Keratinocyte (primary cell): ENCODE measurements at regions not wholly inside any gene's neighbourhood (a gene's known extent, or its start where the extent isn't known, plus 50 kb on each side); places are given as distances from the start of the nearest gene placed in this dataset.

Experiments used
- CTCF ChIP-seq, 3 experiments: IDR thresholded peaks in 1 of 3; conservative IDR thresholded peaks in 1 of 3; optimal IDR thresholded peaks in 1 of 3; 2 replicates in 2 of 3; 3 replicates in 1 of 3; pipeline versions ENCODE3 to v1.5.1; 2011; ENCODE audit warnings: low read length in 3 of 3, mild to moderate bottlenecking in 3 of 3, moderate library complexity in 2 of 3, control low read depth in 1 of 3, inconsistent platforms in 1 of 3; ENCODE audit not compliant: insufficient read depth in 2 of 3; ENCODE audit errors: extremely low read depth in 1 of 3
- EZH2 ChIP-seq: IDR thresholded peaks from one replicate; pipeline ENCODE4 v1.6.1; 2012; ENCODE audit warnings: inconsistent platforms, mild to moderate bottlenecking, low read length, moderate library complexity

- TF ChIP-seq CTCF (optimal IDR thresholded peaks at IDR 0.05 in 1 of 3, IDR thresholded peaks at IDR 0.05 in 1 of 3, conservative IDR thresholded peaks at IDR 0.05 in 1 of 3; ENCODE audit: extremely low read depth in 1 of 3, insufficient read depth in 2 of 3, low read length in 3 of 3), result no peak
- TF ChIP-seq EZH2, result no peak
Measured at GRCh38 chr20:39563349-39563748, 601.2 kb downstream of the DHX35 start.
